ENCODE measurements at regions not wholly inside any gene's neighbourhood (a gene's known extent, or its start where the extent isn't known, plus 50 kb on each side); places are given as distances from the start of the nearest gene placed in this dataset.

DNA sequence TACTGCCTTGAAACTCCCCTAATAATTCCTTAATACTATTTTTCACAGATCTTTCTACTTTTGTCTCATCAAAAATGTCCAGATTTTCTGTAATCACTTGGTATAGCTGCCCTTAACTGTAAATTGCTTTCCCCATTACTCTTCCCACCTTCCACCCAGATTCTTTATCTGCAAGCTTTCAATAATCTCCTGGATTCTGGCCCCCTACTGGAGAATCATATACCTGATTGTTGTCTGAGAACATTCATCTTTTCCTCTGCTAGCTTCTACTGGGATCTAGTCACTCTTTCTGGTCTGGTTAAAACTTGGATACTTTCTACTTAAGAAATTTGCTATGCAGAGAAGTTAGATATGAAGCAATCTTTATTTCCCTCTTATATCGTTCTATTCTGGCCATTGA, 552.6 kb downstream of the PCDH19 start:
- CTCF ChIA-PET: no interaction called here

GRCh38 chrX:99833821-99834220, 576.3 kb downstream of the PCDH19 start:
- TF ChIP-seq CTCF (IDR thresholded peaks at IDR 0.05; ENCODE audit: insufficient read depth, low read depth, low read length): no peak
- Histone ChIP-seq H3K36me3 (ENCODE audit: control insufficient read depth, insufficient read depth, low read length) (no peaks in the 10 kb centered on the region), H3K4me3 (ENCODE audit: low read depth, low read length) (no peak overlapping the region), H3K27me3 (ENCODE audit: control insufficient read depth, insufficient read depth, low read length) (no peaks in the 10 kb centered on the region)
- CTCF ChIA-PET: no interaction called here
- POLR2A ChIA-PET: no interaction called here
- no peak for DNase-seq (ENCODE audit: low read depth)

More for the DNA sequence above, 552.6 kb downstream of the PCDH19 start:
- Histone ChIP-seq H3K4me3 (ENCODE audit: low read depth, low read length) (no peak overlapping the region), H3K27me3 (ENCODE audit: control insufficient read depth, insufficient read depth, low read length) (no peaks in the 10 kb centered on the region), H3K36me3 (ENCODE audit: control insufficient read depth, insufficient read depth, low read length) (no peaks in the 10 kb centered on the region)
- TF ChIP-seq CTCF (IDR thresholded peaks at IDR 0.05; ENCODE audit: insufficient read depth, low read depth, low read length): no peak
- POLR2A ChIA-PET: no interaction called here
- no peak for DNase-seq (ENCODE audit: low read depth)

DNA sequence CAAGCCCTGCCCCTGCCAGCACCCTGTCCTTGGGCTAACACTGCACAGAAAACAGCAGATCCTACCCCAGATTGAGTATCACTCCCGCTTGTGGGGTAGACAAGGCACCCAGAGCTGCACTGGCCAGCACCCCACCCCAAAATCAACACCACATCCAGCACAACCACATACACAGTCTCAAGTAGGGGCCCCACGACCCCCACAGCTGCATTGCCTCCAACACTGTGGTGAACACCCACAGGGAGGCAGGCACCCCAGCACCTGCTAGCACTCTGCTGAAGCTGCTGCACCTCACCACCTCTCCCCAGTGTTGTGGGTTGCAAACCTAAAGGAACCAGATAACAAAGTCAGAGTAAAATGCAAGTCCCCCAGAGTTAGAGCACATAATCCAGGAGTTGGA, 589.9 kb downstream of the PCDH19 start:
- Histone ChIP-seq H3K4me3 (ENCODE audit: low read depth, low read length) (no peak overlapping the region), H3K27me3 (ENCODE audit: control insufficient read depth, insufficient read depth, low read length) (no peaks in the 10 kb centered on the region), H3K36me3 (ENCODE audit: control insufficient read depth, insufficient read depth, low read length) (no peaks in the 10 kb centered on the region)
- DNase-seq (ENCODE audit: low read depth): no peak
- TF ChIP-seq CTCF (IDR thresholded peaks at IDR 0.05; ENCODE audit: insufficient read depth, low read depth, low read length): no peak
- CTCF ChIA-PET: no interaction called here
- POLR2A ChIA-PET: no interaction called here

GRCh38 chrX:99800016-99800415, 610.1 kb downstream of the PCDH19 start:
- ChIA-PET CTCF (no interaction called here), POLR2A (no interaction called here)
- H3K27me3 ChIP-seq (ENCODE audit: control insufficient read depth, insufficient read depth, low read length): no peaks in the 10 kb centered on the region
- TF ChIP-seq CTCF (IDR thresholded peaks at IDR 0.05; ENCODE audit: insufficient read depth, low read depth, low read length): no peak
- H3K4me3 ChIP-seq (ENCODE audit: low read depth, low read length): no peak overlapping the region
- DNase-seq (ENCODE audit: low read depth): no peak
- H3K36me3 ChIP-seq (ENCODE audit: control insufficient read depth, insufficient read depth, low read length): no peaks in the 10 kb centered on the region

- ChIA-PET CTCF (no interaction called here), POLR2A (no interaction called here)
- Histone ChIP-seq H3K4me3 (ENCODE audit: low read depth, low read length) (no peak overlapping the region), H3K36me3 (ENCODE audit: control insufficient read depth, insufficient read depth, low read length) (no peaks in the 10 kb centered on the region), H3K27me3 (ENCODE audit: control insufficient read depth, insufficient read depth, low read length) (no peaks in the 10 kb centered on the region)
- DNase-seq (ENCODE audit: low read depth): no peak
- TF ChIP-seq CTCF (IDR thresholded peaks at IDR 0.05; ENCODE audit: insufficient read depth, low read depth, low read length): no peak
These were observed 611.1 kb downstream of the PCDH19 start for GRCh38 chrX:99798936-99799335.

Data from BJ (cell line).